ENCODE measurements at regions not wholly inside any gene's neighbourhood (a gene's known extent, or its start where the extent isn't known, plus 50 kb on each side); places are given as distances from the start of the nearest gene placed in this dataset.

DNA sequence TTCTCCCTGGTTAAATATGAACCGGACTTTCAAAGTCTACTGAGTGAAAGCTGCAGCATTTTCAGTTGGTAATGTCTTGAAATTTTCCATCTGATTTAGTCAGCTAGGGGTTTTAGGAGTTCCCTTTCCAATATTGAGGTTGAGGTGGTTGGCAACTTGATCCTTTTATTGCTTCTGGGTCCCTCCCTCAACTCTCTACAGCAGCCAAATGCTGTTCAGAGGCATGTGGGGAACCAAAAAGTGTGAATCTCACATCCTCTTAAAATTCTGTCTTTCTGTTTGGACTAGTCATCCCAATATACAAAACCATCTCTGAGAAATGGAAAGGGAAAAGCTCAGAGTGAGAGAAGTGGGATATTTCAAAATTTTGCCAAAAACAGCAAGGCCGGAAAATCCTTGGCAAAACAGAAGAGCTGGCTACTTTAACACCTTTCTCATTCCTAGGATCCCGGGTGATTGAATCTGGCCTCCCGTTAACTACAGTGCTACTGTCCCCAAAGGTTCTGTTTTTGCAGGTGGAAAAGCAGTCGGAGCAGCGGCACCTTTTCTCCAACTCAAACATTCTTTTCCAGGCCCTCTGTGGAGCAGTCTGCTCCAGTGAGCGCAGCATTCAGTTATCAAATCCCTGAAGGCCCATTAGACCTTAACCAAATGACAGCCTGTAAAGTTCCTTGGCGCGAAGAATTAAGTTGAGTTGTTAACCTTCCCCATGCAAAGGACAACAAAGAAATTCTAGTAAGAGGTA lies 345.9 kb upstream of the NUDT12 start:
- WGBS, 2 experiments (ENCODE audit: extremely low coverage in 2 of 2, insufficient read length in 1 of 2), result no CpG with 5 or more reads among the region's 9 CpGs
- dilution Hi-C loops (cut with HindIII; ENCODE audit: low sequenced_read_pairs, unreplicated experiment), result no loop called here

More for the DNA sequence above, 345.9 kb upstream of the NUDT12 start:
- no peak overlapping the region for H3K14ac ChIP-seq (replicated peaks; ENCODE audit: low read depth, low read length)
- ChIA-PET CTCF (no interaction called here), POLR2A (ENCODE audit: unreplicated experiment) (no interaction called here)
- no peak overlapping the region for H3K56ac ChIP-seq (ENCODE audit: extremely low read depth, insufficient read depth, low read length)
- H3K79me1 ChIP-seq (ENCODE audit: low read depth in 1 of 2, low read length in 2 of 2), result no peaks in the 10 kb centered on the region
- H2BK5ac ChIP-seq (ENCODE audit: low read depth, low read length, poor library complexity, severe bottlenecking), result no peak overlapping the region
- ATAC-seq (ENCODE audit: low read depth), result no peak
- H4K5ac ChIP-seq (ENCODE audit: low read depth, low read length), result no peak overlapping the region
- H4K91ac ChIP-seq (ENCODE audit: insufficient read depth, low read depth, low read length), result no peak overlapping the region
- no peaks in the 10 kb centered on the region for H3K4me1 ChIP-seq (ENCODE audit: control insufficient read depth, insufficient read depth, low read length)
- no peaks in the 10 kb centered on the region for H3K36me3 ChIP-seq (ENCODE audit: control insufficient read depth, insufficient read depth, low read length)
- no peak overlapping the region for H2BK20ac ChIP-seq (ENCODE audit: low read depth, low read length)
- no peaks in the 10 kb centered on the region for H3K9me1 ChIP-seq (ENCODE audit: insufficient read depth, low read length)
- H4K8ac ChIP-seq (ENCODE audit: low read depth in 2 of 2, low read length in 2 of 2), result no peak overlapping the region
- intact Hi-C loops (cut with micrococcal nuclease), result no loop called here
- no peak overlapping the region for H2AK9ac ChIP-seq (replicated peaks; ENCODE audit: low read depth, low read length, poor library complexity)
- H2BK15ac ChIP-seq (ENCODE audit: low read depth, low read length), result no peak overlapping the region
- no peak overlapping the region for H3K18ac ChIP-seq (ENCODE audit: low read depth, low read length)
- no peak for TF ChIP-seq BHLHE40 (IDR thresholded peaks at IDR 0.05; ENCODE audit: low read depth, low read length)
- TF ChIP-seq MXI1 (IDR thresholded peaks at IDR 0.05; ENCODE audit: borderline replicate concordance, low read depth, low read length), result no peak
- no peak for TF ChIP-seq POLR2A (IDR thresholded peaks at IDR 0.05; ENCODE audit: low read depth, low read length)
- TF ChIP-seq MAZ (IDR thresholded peaks at IDR 0.05; ENCODE audit: borderline replicate concordance, low read depth, low read length), result no peak
- no peak for TF ChIP-seq SMC3 (IDR thresholded peaks at IDR 0.05; ENCODE audit: low read depth, low read length)
- TF ChIP-seq, protein P1, sequence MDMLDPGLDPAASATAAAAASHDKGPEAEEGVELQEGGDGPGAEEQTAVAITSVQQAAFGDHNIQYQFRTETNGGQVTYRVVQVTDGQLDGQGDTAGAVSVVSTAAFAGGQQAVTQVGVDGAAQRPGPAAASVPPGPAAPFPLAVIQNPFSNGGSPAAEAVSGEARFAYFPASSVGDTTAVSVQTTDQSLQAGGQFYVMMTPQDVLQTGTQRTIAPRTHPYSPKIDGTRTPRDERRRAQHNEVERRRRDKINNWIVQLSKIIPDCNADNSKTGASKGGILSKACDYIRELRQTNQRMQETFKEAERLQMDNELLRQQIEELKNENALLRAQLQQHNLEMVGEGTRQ (IDR thresholded peaks at IDR 0.05; ENCODE audit: low read depth, low read length), result no peak
- TF ChIP-seq CEBPB (IDR thresholded peaks at IDR 0.05; ENCODE audit: low read depth, low read length), result no peak
- TF ChIP-seq, protein P2, sequence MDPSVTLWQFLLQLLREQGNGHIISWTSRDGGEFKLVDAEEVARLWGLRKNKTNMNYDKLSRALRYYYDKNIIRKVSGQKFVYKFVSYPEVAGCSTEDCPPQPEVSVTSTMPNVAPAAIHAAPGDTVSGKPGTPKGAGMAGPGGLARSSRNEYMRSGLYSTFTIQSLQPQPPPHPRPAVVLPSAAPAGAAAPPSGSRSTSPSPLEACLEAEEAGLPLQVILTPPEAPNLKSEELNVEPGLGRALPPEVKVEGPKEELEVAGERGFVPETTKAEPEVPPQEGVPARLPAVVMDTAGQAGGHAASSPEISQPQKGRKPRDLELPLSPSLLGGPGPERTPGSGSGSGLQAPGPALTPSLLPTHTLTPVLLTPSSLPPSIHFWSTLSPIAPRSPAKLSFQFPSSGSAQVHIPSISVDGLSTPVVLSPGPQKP (IDR thresholded peaks at IDR 0.05; ENCODE audit: borderline replicate concordance, low read depth, low read length), result no peak
- TF ChIP-seq NFE2L2 (IDR thresholded peaks at IDR 0.05; ENCODE audit: low read depth, low read length), result no peak
- H4K20me1 ChIP-seq (ENCODE audit: insufficient read depth, low read length), result no peaks in the 10 kb centered on the region
- H3K23ac ChIP-seq (ENCODE audit: low read depth, low read length), result no peak overlapping the region
- no peak overlapping the region for H3K9ac ChIP-seq (ENCODE audit: low read depth, low read length)
- no peak overlapping the region for H3K27ac ChIP-seq (ENCODE audit: insufficient read depth, low read length)
- no peak overlapping the region for H3K4me2 ChIP-seq (ENCODE audit: low read depth, low read length)
- H3K9me3 ChIP-seq (ENCODE audit: control insufficient read depth, insufficient read depth, low read length), result no peaks in the 10 kb centered on the region
- no peak for DNase-seq
- no peaks in the 10 kb centered on the region for H3K27me3 ChIP-seq (ENCODE audit: control insufficient read depth, insufficient read depth, low read length)
- H3K4me3 ChIP-seq (ENCODE audit: insufficient read depth, low read depth, low read length), result no peak overlapping the region
- H3K4ac ChIP-seq (ENCODE audit: low read depth, low read length), result no peak overlapping the region
- H2AFZ ChIP-seq (replicated peaks; ENCODE audit: low read length, poor library complexity), result no peak overlapping the region
- in situ Hi-C loops (cut with MboI; ENCODE audit: low sequenced_read_pairs), result no loop called here
- no peak overlapping the region for H2BK120ac ChIP-seq (ENCODE audit: low read depth, low read length)
- H2AK5ac ChIP-seq (ENCODE audit: low read depth, low read length), result no peak overlapping the region
- no TSS peak for BruUV-seq (replicated peaks)

Measured in IMR-90 (cell line).